Neutrophil (primary cell): ENCODE measurements at regions not wholly inside any gene's neighbourhood (a gene's known extent, or its start where the extent isn't known, plus 50 kb on each side); places are given as distances from the start of the nearest gene placed in this dataset.

Experiments
- H3K27ac ChIP-seq: fragments of 200-600 bp; sonication (generic); 2 replicates; pipeline ENCODE4 v1.5.1; 2016; ENCODE audit warnings: mild to moderate bottlenecking, moderate library complexity
- H3K27me3 ChIP-seq: fragments of 200-600 bp; sonication (generic); 2 replicates; pipeline ENCODE4 v1.6.0; 2016; ENCODE audit warnings: mild to moderate bottlenecking
- H3K36me3 ChIP-seq: fragments of 200-600 bp; sonication (generic); 2 replicates; pipeline ENCODE4 v1.5.1; 2017
- H3K4me1 ChIP-seq, 2 experiments: fragments of 200-600 bp in 1 of 2; sonication (generic) in 1 of 2; 1 replicate in 1 of 2; 2 replicates in 1 of 2; pipeline versions ENCODE4 v1.5.1 to v1.6.1; 2013 to 2016; ENCODE audit warnings: low read depth in 1 of 2, low read length in 1 of 2, mild to moderate bottlenecking in 1 of 2, moderate library complexity in 1 of 2; ENCODE audit not compliant: control insufficient read depth in 1 of 2, insufficient read depth in 1 of 2
- H3K4me3 ChIP-seq, 2 experiments: fragments of 200-600 bp in 1 of 2; sonication (generic) in 1 of 2; 1 replicate in 1 of 2; 2 replicates in 1 of 2; pipeline ENCODE4 v1.5.1; 2013 to 2016; ENCODE audit warnings: low read depth in 1 of 2, low read length in 1 of 2, mild to moderate bottlenecking in 1 of 2, moderate library complexity in 1 of 2
- H3K9me3 ChIP-seq: fragments of 200-600 bp; sonication (generic); 2 replicates; pipeline ENCODE4 v1.5.1; 2016
- TF ChIP-seq, protein P1 (sequence below): fragments of 200-600 bp; sonication (generic); IDR thresholded peaks from 2 replicates; pipeline ENCODE4 v1.5.1; 2016; ENCODE audit warnings: antibody characterized with exemption

DNA sequence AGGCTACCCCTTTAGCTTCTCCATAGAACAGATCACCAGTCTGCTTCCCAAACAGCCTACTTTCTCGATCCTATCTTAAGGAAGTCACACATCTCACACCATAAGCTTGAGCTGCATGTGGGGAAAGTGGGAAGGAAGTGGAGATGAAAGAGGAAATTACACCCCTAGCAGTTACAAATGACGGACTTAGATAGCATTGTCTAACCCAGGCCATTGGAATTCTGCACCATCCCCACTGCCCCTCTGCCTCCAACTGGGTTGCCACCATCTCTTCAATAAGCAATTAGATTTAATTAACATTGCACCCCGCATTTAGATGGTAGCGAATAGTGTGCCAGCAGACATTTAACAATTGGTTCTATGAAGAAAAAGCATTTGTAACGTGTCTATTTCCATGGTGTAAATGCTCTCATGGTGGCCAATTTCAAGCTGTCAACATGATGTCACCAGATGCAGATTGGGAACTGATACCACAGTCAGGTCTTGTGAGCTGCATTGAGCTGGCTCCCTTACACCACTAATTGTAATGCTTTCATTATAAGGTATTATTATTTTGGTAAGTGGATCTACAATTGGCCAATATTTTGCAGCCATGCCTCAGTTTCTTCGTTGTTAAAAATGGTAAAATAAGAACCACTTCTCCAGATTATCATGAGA lies 124.7 kb downstream of the CD24 start:
- peaks cover 63 to 75% of the 10 kb centered on the region in 2 experiments for H3K4me1 ChIP-seq
- no peaks in the 10 kb centered on the region for H3K27me3 ChIP-seq
- TF ChIP-seq, protein P1, sequence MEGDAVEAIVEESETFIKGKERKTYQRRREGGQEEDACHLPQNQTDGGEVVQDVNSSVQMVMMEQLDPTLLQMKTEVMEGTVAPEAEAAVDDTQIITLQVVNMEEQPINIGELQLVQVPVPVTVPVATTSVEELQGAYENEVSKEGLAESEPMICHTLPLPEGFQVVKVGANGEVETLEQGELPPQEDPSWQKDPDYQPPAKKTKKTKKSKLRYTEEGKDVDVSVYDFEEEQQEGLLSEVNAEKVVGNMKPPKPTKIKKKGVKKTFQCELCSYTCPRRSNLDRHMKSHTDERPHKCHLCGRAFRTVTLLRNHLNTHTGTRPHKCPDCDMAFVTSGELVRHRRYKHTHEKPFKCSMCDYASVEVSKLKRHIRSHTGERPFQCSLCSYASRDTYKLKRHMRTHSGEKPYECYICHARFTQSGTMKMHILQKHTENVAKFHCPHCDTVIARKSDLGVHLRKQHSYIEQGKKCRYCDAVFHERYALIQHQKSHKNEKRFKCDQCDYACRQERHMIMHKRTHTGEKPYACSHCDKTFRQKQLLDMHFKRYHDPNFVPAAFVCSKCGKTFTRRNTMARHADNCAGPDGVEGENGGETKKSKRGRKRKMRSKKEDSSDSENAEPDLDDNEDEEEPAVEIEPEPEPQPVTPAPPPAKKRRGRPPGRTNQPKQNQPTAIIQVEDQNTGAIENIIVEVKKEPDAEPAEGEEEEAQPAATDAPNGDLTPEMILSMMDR = no peak
- H3K27ac ChIP-seq = peak overlapping the region; percentile 82
- H3K9me3 ChIP-seq = no peaks in the 10 kb centered on the region
- H3K4me3 ChIP-seq = peak overlapping the region in 1 of 2 experiments; percentile 28
- no peaks in the 10 kb centered on the region for H3K36me3 ChIP-seq

DNA sequence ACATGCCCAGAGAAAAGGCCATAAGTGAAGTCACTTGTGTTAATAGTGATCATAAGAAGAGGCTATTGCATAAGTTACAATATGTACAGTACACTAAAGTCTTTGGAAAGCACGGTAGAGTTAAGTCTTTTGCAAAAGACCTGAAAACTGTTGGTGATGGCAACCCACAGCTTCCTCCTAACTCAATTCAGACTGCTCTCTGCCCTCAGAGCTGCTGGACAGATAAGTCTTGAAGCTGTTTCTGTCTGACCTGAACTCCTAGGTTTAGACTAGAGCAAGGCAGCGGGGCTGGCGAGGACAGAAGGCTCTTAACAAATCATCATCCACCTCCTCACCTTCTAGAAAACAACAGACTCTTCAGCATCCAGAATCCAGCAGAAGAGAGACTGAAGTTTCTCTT lies 125.4 kb downstream of the CD24 start:
- peak overlapping the region in 1 of 2 experiments; percentile 28 for H3K4me3 ChIP-seq
- TF ChIP-seq, protein P1 = no peak
- H3K4me1 ChIP-seq = peaks cover 59 to 73% of the 10 kb centered on the region in 2 experiments
- no peaks in the 10 kb centered on the region for H3K36me3 ChIP-seq
- no peaks in the 10 kb centered on the region for H3K9me3 ChIP-seq
- H3K27me3 ChIP-seq = no peaks in the 10 kb centered on the region
- peak overlapping the region; percentile 82 for H3K27ac ChIP-seq

DNA sequence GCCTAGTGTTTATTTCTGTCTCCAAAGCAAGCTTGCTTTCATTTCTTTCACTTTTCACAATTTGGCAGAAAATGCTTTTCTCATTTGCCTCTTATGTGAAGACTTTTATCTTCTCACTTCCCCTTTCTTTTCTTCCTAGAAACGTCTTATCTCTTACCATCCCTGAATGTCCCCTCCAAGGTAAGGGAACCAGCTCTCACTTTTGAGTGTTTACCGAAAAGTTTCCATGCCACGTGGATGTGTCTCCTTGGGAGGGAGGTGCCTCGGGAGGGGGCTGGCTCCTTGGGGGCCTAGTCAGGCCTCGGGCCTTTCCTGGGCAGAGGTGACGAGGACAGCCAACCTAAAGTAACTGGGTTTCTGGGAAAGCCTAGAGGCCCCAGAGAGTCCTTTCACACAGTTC lies 127.4 kb downstream of the CD24 start:
- Histone ChIP-seq H3K27ac (peak overlapping the region; percentile 32), H3K27me3 (no peaks in the 10 kb centered on the region), H3K4me1 (peaks cover 57 to 65% of the 10 kb centered on the region in 2 experiments), H3K9me3 (no peaks in the 10 kb centered on the region), H3K36me3 (no peaks in the 10 kb centered on the region), H3K4me3 (no peak overlapping the region)
- TF ChIP-seq, protein P1 = no peak

GRCh38 chr6:106844930-106845329 lies 129.6 kb downstream of the CD24 start:
- no peaks in the 10 kb centered on the region for H3K36me3 ChIP-seq
- H3K27ac ChIP-seq = no peak overlapping the region
- H3K4me1 ChIP-seq = peaks cover 49 to 54% of the 10 kb centered on the region in 2 experiments
- H3K4me3 ChIP-seq = no peak overlapping the region
- TF ChIP-seq, protein P1 = no peak
- no peaks in the 10 kb centered on the region for H3K27me3 ChIP-seq
- H3K9me3 ChIP-seq = no peaks in the 10 kb centered on the region

DNA sequence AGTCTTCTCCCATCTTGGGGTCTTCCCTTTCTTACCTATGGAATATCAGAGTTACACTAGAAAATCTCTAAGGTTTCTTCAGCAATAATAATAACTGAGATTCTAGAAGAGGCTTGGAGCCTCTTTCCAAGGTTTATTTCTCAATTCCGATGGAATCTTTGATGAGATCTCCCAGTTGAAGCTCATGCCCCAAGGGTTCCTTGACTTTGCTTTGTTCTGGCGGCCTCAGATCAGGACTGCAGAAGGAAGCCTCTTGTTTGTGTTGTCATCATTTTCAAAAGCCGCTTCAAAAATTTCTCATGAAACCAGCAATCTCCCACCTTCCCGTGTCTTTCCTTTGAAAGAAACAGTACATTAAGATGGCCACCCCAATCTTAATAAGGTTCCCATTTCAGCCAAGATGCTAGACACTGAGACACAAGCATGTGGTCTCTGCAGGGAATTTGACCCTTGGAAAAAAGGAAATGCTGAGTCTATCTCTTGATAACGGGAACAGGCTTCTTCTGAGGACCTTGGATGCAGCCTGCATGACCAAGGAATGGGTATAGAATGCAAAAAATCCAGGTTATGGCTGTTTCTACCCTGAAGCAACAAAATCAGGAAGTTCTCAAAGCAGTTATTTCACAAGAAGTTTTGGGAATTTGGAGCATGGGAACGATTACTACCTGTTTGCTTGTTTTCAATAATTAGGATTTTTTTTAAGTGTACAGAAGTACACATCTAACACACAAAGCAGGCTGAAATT lies 141.6 kb downstream of the CD24 start:
- H3K4me1 ChIP-seq = peaks cover 12 to 22% of the 10 kb centered on the region in 2 experiments
- H3K27ac ChIP-seq = no peak overlapping the region
- H3K36me3 ChIP-seq = no peaks in the 10 kb centered on the region
- TF ChIP-seq, protein P1 = no peak
- H3K9me3 ChIP-seq = no peaks in the 10 kb centered on the region
- no peaks in the 10 kb centered on the region for H3K27me3 ChIP-seq
- no peak overlapping the region for H3K4me3 ChIP-seq
